OCI-LY1 (cell line): ENCODE measurements at regions not wholly inside any gene's neighbourhood (a gene's known extent, or its start where the extent isn't known, plus 50 kb on each side); places are given as distances from the start of the nearest gene placed in this dataset.

Source experiments
- EZH2 ChIP-seq: fragments of 200-600 bp; sonication (generic), shearing (Covaris generic); IDR thresholded peaks from 2 replicates; pipeline ENCODE4 v1.8.0; 2017; ENCODE audit warnings: borderline replicate concordance, mixed run types, mild to moderate bottlenecking, antibody characterized with exemption, low read length, moderate library complexity, mixed read lengths
- TF ChIP-seq, protein P1 (sequence below): fragments of 200-600 bp; sonication (generic), shearing (Covaris generic); IDR thresholded peaks from 2 replicates; pipeline ENCODE4 v1.5.1; 2017; ENCODE audit warnings: mild to moderate bottlenecking, antibody characterized with exemption, low read length, moderate library complexity, mixed read lengths

GRCh38 chr13:26956522-26957142, 196.0 kb upstream of the GPR12 start:
- TF ChIP-seq, protein P1, sequence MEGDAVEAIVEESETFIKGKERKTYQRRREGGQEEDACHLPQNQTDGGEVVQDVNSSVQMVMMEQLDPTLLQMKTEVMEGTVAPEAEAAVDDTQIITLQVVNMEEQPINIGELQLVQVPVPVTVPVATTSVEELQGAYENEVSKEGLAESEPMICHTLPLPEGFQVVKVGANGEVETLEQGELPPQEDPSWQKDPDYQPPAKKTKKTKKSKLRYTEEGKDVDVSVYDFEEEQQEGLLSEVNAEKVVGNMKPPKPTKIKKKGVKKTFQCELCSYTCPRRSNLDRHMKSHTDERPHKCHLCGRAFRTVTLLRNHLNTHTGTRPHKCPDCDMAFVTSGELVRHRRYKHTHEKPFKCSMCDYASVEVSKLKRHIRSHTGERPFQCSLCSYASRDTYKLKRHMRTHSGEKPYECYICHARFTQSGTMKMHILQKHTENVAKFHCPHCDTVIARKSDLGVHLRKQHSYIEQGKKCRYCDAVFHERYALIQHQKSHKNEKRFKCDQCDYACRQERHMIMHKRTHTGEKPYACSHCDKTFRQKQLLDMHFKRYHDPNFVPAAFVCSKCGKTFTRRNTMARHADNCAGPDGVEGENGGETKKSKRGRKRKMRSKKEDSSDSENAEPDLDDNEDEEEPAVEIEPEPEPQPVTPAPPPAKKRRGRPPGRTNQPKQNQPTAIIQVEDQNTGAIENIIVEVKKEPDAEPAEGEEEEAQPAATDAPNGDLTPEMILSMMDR: no peak
- TF ChIP-seq EZH2: no peak
